ENCODE measurements at regions not wholly inside any gene's neighbourhood (a gene's known extent, or its start where the extent isn't known, plus 50 kb on each side); places are given as distances from the start of the nearest gene placed in this dataset.

GRCh38 chr18:22467760-22468553 is 50.2 kb upstream of the CTAGE1 start:
- Histone ChIP-seq H3K4me3 (ENCODE audit: low read length) (no peak overlapping the region), H3K4me1 (ENCODE audit: control insufficient read depth, insufficient read depth, low read length) (peaks cover 33% of the 10 kb centered on the region), H3K9me3 (replicated peaks; ENCODE audit: control insufficient read depth, low read depth, low read length) (no peaks in the 10 kb centered on the region), H3K36me3 (ENCODE audit: control insufficient read depth, insufficient read depth, low read length) (no peaks in the 10 kb centered on the region), H3K27me3 (ENCODE audit: control insufficient read depth, insufficient read depth, low read length) (peaks cover 2% of the 10 kb centered on the region), H3K27ac (ENCODE audit: low read length) (no peak overlapping the region)
- WGBS (ENCODE audit: insufficient coverage) = 87% methylated on average over 3 of the region's 8 CpGs
- no peak for DNase-seq

- no peaks in the 10 kb centered on the region for H3K9me3 ChIP-seq (replicated peaks; ENCODE audit: control insufficient read depth, low read depth, low read length)
- H3K27ac ChIP-seq (ENCODE audit: low read length) = no peak overlapping the region
- no peaks in the 10 kb centered on the region for H3K27me3 ChIP-seq (ENCODE audit: control insufficient read depth, insufficient read depth, low read length)
- DNase-seq = no peak
- peaks cover 33% of the 10 kb centered on the region for H3K4me1 ChIP-seq (ENCODE audit: control insufficient read depth, insufficient read depth, low read length)
- H3K36me3 ChIP-seq (ENCODE audit: control insufficient read depth, insufficient read depth, low read length) = no peaks in the 10 kb centered on the region
- WGBS (ENCODE audit: insufficient coverage) = no CpG with 5 or more reads among the region's 6 CpGs
- no peak overlapping the region for H3K4me3 ChIP-seq (ENCODE audit: low read length)
Measured at GRCh38 chr18:22468554-22468891, 50.8 kb upstream of the CTAGE1 start.

- H3K27me3 ChIP-seq (ENCODE audit: control insufficient read depth, insufficient read depth, low read length) = no peaks in the 10 kb centered on the region
- H3K4me3 ChIP-seq (ENCODE audit: low read length) = no peak overlapping the region
- peaks cover 33% of the 10 kb centered on the region for H3K4me1 ChIP-seq (ENCODE audit: control insufficient read depth, insufficient read depth, low read length)
- H3K36me3 ChIP-seq (ENCODE audit: control insufficient read depth, insufficient read depth, low read length) = no peaks in the 10 kb centered on the region
- H3K27ac ChIP-seq (ENCODE audit: low read length) = no peak overlapping the region
- DNase-seq = no peak
- WGBS (ENCODE audit: insufficient coverage) = 100% methylated on average over 1 of the region's 6 CpGs
- H3K9me3 ChIP-seq (replicated peaks; ENCODE audit: control insufficient read depth, low read depth, low read length) = no peaks in the 10 kb centered on the region
Measured at GRCh38 chr18:22469061-22469734, 51.5 kb upstream of the CTAGE1 start.

GRCh38 chr18:22469926-22470247 is 52.2 kb upstream of the CTAGE1 start:
- no peaks in the 10 kb centered on the region for H3K9me3 ChIP-seq (replicated peaks; ENCODE audit: control insufficient read depth, low read depth, low read length)
- no peak for DNase-seq
- peaks cover 33% of the 10 kb centered on the region for H3K4me1 ChIP-seq (ENCODE audit: control insufficient read depth, insufficient read depth, low read length)
- H3K27ac ChIP-seq (ENCODE audit: low read length) = no peak overlapping the region
- no peaks in the 10 kb centered on the region for H3K36me3 ChIP-seq (ENCODE audit: control insufficient read depth, insufficient read depth, low read length)
- WGBS (ENCODE audit: insufficient coverage) = no CpG with 5 or more reads among the region's 4 CpGs
- no peak overlapping the region for H3K4me3 ChIP-seq (ENCODE audit: low read length)
- no peaks in the 10 kb centered on the region for H3K27me3 ChIP-seq (ENCODE audit: control insufficient read depth, insufficient read depth, low read length)

- no peaks in the 10 kb centered on the region for H3K36me3 ChIP-seq (ENCODE audit: control insufficient read depth, insufficient read depth, low read length)
- WGBS (ENCODE audit: insufficient coverage) = 48% methylated on average over 10 of the region's 12 CpGs
- no peaks in the 10 kb centered on the region for H3K9me3 ChIP-seq (replicated peaks; ENCODE audit: control insufficient read depth, low read depth, low read length)
- peaks cover 33% of the 10 kb centered on the region for H3K4me1 ChIP-seq (ENCODE audit: control insufficient read depth, insufficient read depth, low read length)
- no peak for DNase-seq
- no peak overlapping the region for H3K27ac ChIP-seq (ENCODE audit: low read length)
- H3K27me3 ChIP-seq (ENCODE audit: control insufficient read depth, insufficient read depth, low read length) = no peaks in the 10 kb centered on the region
- H3K4me3 ChIP-seq (ENCODE audit: low read length) = no peak overlapping the region
Measured at GRCh38 chr18:22470248-22471235, 52.8 kb upstream of the CTAGE1 start.

- no peaks in the 10 kb centered on the region for H3K9me3 ChIP-seq (replicated peaks; ENCODE audit: control insufficient read depth, low read depth, low read length)
- DNase-seq = peak; percentile 68
- H3K27me3 ChIP-seq (ENCODE audit: control insufficient read depth, insufficient read depth, low read length) = no peaks in the 10 kb centered on the region
- peaks cover 25% of the 10 kb centered on the region for H3K4me1 ChIP-seq (ENCODE audit: control insufficient read depth, insufficient read depth, low read length)
- H3K27ac ChIP-seq (ENCODE audit: low read length) = no peak overlapping the region
- no peak overlapping the region for H3K4me3 ChIP-seq (ENCODE audit: low read length)
- H3K36me3 ChIP-seq (ENCODE audit: control insufficient read depth, insufficient read depth, low read length) = no peaks in the 10 kb centered on the region
- WGBS (ENCODE audit: insufficient coverage) = 30% methylated on average over 2 of the region's 8 CpGs
Measured at GRCh38 chr18:22471546-22472131, 53.9 kb upstream of the CTAGE1 start.

- peaks cover 14% of the 10 kb centered on the region for H3K4me1 ChIP-seq (ENCODE audit: control insufficient read depth, insufficient read depth, low read length)
- H3K27me3 ChIP-seq (ENCODE audit: control insufficient read depth, insufficient read depth, low read length) = no peaks in the 10 kb centered on the region
- DNase-seq = no peak
- 43% methylated on average over 2 of the region's 3 CpGs for WGBS (ENCODE audit: insufficient coverage)
- no peaks in the 10 kb centered on the region for H3K36me3 ChIP-seq (ENCODE audit: control insufficient read depth, insufficient read depth, low read length)
- no peaks in the 10 kb centered on the region for H3K9me3 ChIP-seq (replicated peaks; ENCODE audit: control insufficient read depth, low read depth, low read length)
- no peak overlapping the region for H3K27ac ChIP-seq (ENCODE audit: low read length)
- no peak overlapping the region for H3K4me3 ChIP-seq (ENCODE audit: low read length)
Measured at GRCh38 chr18:22473366-22473765, 55.7 kb upstream of the CTAGE1 start.

GRCh38 chr18:22475426-22476100 is 57.8 kb upstream of the CTAGE1 start:
- Histone ChIP-seq H3K4me3 (ENCODE audit: low read length) (no peak overlapping the region), H3K36me3 (ENCODE audit: control insufficient read depth, insufficient read depth, low read length) (no peaks in the 10 kb centered on the region), H3K4me1 (ENCODE audit: control insufficient read depth, insufficient read depth, low read length) (peaks cover 11% of the 10 kb centered on the region), H3K27me3 (ENCODE audit: control insufficient read depth, insufficient read depth, low read length) (no peaks in the 10 kb centered on the region), H3K9me3 (replicated peaks; ENCODE audit: control insufficient read depth, low read depth, low read length) (no peaks in the 10 kb centered on the region), H3K27ac (ENCODE audit: low read length) (no peak overlapping the region)
- no CpG with 5 or more reads among the region's 7 CpGs for WGBS (ENCODE audit: insufficient coverage)
- DNase-seq = no peak

- no peaks in the 10 kb centered on the region for H3K4me1 ChIP-seq (ENCODE audit: control insufficient read depth, insufficient read depth, low read length)
- no peak for DNase-seq
- H3K9me3 ChIP-seq (replicated peaks; ENCODE audit: control insufficient read depth, low read depth, low read length) = no peaks in the 10 kb centered on the region
- no peak overlapping the region for H3K4me3 ChIP-seq (ENCODE audit: low read length)
- H3K36me3 ChIP-seq (ENCODE audit: control insufficient read depth, insufficient read depth, low read length) = no peaks in the 10 kb centered on the region
- H3K27ac ChIP-seq (ENCODE audit: low read length) = no peak overlapping the region
- H3K27me3 ChIP-seq (ENCODE audit: control insufficient read depth, insufficient read depth, low read length) = no peaks in the 10 kb centered on the region
- WGBS (ENCODE audit: insufficient coverage) = 100% methylated on average over 1 of the region's 1 CpG
Measured at GRCh38 chr18:22477222-22477621, 59.5 kb upstream of the CTAGE1 start.

Measured in muscle of leg (tissue), 3 donors.